ENCODE measurements at regions not wholly inside any gene's neighbourhood (a gene's known extent, or its start where the extent isn't known, plus 50 kb on each side); places are given as distances from the start of the nearest gene placed in this dataset.
"Not testable (repeated sequence)": the region's sequence is repeated elsewhere in the genome, so short reads cannot be mapped to it uniquely, and the experiment has no call there.

- not testable (repeated sequence) for DNase-seq
These were observed 357.3 kb upstream of the WSB1 start for GRCh38 chr17:26936645-26937044.

- not testable (repeated sequence) for DNase-seq
These were observed 356.1 kb upstream of the WSB1 start for GRCh38 chr17:26937750-26938322.

GRCh38 chr17:26939755-26940154 is 354.2 kb upstream of the WSB1 start:
- DNase-seq: not testable (repeated sequence)

GRCh38 chr17:26940587-26940986 is 353.3 kb upstream of the WSB1 start:
- not testable (repeated sequence) for DNase-seq

DNA sequence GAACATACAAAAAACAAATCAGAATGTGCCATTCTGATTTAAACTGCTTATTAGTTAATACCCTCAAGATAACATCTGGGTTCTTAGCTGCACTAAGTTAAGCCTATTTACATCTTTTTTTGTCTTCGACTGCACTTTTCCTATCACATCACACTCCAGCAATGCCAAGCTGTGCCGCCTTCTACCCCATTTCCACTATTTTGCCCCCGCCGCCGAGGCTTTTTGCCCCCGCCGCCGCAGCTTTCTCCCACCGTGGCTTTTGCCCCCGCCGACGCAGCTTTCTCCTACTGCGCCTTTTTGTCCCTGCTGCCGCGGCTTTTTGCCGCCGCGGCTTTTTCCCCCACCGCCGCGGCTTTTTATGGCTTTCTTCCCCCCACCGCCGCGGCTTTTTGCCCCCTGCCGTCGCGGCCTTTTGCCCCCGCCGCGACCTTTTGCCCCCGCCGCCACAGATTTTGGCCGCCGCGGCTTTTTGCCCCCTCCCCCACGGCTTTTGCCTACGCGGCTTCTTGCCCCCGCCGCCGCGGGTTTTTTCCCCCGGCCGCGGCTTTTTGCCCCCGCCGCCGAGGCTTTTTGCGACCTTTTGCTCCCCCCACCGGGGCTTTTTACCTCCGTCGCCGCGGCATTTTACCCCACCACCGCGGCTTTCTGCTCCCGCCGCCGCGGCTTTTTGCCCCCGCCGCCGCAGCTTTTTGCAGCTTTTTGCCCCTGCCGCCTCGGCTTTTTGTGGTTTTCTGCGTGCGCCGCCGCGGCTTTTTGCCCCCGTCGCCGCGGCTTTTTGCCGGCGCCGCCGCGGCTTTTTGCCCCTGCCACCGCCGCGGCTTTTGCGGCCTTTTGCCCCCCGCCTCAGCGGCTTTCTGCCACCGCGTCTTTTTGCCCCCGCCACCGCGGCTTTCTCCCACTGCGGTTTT is 331.4 kb upstream of the WSB1 start:
- DNase-seq: no peak

- no peak for DNase-seq
These were observed 330.8 kb upstream of the WSB1 start for GRCh38 chr17:26963163-26963503.

DNA sequence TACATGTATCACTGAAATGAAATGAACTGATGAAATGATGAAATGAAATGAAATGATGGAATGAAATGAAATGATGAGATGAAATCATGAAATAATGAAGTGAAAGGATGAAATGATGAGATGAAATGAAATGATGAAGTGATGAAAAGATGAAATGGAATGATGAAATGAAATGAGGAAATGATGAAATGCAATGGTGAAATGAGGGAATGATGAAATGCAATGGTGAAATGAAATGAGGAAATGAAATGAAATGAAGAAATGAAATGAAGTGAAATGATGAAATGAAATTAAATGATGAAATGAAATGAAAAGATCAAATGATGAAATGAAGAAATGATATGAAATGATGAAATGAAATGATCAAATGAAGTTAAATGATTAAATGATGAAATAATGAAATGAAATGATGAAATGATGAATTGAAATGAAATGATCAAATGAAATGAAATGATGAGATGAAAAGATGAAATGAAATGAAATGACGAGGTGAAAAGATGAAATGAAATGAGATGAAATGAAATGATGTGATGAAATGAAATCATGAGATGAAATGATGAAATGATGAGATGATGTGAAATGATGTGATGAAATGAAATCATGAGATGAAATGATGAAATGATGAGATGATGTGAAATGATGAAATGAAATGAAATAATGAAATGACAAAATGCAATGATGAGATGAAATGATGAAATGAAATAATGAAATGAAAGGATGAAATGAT is 327.9 kb upstream of the WSB1 start:
- DNase-seq: not testable (repeated sequence)

GRCh38 chr17:26966625-26967179 is 327.2 kb upstream of the WSB1 start:
- not testable (repeated sequence) for DNase-seq

- not testable (repeated sequence) for DNase-seq
These were observed 312.0 kb upstream of the WSB1 start for GRCh38 chr17:26981845-26982425.

DNA sequence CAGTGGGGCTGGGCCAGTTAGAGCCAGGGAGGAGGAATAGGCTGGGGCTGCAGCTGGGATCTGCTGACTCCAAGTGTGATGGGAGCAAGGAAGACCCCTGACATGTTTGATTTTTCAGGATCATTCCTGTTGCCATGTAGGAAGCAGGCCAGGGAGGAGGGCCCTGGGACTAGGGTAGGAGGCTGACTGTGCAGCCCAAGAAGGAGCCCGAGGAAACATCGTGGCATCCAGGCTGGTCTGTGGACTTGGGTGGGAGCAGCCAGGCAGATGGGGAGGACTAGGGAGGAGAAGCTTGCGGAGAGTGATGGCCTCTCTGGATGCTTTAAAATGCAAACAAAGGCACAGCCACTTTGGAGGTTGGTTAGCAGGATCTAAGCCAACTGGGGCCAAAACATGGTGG is 311.4 kb upstream of the WSB1 start:
- not testable (repeated sequence) for DNase-seq

- not testable (repeated sequence) for DNase-seq
These were observed 306.1 kb upstream of the WSB1 start for GRCh38 chr17:26987851-26988250.

GRCh38 chr17:26994648-26995047 is 299.3 kb upstream of the WSB1 start:
- not testable (repeated sequence) for DNase-seq

DNA sequence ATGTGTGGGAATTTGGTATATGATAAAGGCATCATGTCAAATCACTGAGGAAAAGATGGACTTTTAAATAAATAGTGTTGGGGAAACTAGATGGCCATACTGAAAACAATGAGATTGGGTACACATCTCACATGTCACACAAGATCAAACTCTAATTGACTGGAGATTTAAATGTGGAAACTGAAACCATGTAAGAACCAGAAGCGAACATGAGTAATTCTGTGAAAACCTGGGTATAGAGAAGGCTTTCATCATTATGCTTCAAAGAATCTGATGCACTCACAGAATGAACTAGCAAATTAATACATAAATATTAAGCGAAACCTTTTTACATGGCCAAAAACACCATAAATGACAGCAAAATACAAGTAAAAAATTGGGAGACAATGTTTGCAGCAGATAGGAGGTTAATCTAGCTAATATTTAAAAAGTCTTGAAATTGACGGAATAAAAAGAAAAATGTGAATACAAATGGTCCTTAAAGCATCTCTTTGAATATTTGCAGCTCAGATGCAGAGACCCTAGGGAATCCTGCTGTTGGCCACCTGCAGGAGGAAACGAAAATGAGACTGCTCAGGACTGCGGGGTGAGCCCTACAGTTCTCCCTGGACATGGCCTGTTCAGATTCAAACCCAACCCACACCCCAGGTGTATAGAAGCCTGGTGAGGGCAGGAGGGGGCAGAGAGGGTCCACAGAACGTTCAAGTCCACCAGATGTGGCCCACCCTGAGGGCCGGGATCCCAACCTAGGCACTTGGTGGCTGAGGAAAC is 297.6 kb upstream of the WSB1 start:
- not testable (repeated sequence) for DNase-seq

DNA sequence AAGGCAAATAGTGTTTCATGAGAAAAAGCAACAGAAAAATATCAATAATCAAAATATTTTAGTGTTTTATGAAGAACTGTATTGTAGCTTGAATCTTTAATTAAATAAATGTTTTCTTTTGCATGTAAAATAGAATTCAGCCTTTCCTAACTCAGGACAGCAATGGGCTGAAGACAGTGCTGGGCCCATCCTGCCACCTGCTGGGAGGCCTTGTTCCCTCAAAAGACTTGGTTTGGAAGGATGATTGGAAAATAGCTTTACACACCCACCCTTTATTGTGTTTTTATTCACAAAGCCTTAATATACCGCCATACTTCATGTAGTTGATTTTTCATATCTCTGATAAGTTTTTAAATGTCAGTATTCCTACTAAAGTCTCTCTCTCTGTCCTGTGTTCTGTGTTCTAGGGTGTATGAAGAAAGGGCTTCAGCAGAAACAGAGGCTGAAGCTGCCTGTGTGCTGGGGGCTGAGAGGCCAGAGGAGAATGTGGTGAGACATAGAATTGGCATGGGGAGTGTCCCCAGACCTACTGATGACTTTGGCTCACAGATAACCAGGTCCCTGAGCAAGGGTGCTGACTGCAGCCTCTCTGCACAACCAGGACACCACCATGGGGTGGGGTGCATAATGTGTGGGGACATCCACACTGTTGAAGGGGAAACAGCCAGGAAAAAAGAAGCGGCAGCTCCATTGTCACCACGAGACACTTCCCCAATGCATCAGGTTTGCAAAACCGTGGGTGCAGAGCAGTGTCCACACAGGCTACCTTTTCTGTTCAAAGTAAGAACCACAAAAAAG is 286.0 kb upstream of the WSB1 start:
- DNase-seq: not testable (repeated sequence)

DNA sequence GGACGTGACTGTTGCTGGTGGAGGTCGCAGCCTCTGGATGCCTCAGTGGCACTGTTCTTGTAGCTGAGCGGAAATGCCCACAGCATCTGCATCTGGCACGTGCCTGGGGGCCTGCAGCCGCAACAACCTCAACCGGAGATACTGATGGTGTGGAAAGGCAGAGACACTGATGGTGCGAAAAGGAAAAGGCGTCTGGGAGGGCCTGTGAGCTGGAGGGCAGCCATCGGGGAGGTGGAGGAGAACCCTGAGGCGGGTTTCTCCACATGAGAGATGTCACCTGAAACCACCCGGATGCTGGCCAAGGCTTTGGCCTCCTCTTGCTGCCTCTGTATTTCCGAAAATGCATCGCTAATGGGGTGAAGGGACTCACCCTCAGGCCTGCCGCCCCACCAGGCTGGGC is 284.8 kb upstream of the WSB1 start:
- DNase-seq: no peak

DNA sequence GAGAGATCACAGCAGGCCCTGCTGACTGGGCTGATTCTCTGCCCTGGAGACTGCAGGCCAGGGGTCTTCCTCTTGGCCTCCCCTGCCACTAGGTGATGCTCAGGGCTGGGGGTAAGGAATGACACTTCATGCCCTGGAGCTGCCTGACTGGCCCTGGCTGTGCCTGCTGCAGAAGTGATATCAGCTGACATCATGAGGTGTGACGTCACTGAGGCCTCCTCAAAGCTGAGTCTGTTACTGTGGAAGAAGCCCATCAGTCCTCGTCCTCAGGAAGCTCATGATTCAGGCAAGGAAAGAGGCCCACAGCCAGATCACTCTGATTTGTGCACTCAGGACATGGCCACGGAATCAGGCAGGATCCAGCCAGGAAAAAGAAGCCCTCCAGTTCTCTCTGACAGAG is 283.8 kb upstream of the WSB1 start:
- DNase-seq: not testable (repeated sequence)

DNA sequence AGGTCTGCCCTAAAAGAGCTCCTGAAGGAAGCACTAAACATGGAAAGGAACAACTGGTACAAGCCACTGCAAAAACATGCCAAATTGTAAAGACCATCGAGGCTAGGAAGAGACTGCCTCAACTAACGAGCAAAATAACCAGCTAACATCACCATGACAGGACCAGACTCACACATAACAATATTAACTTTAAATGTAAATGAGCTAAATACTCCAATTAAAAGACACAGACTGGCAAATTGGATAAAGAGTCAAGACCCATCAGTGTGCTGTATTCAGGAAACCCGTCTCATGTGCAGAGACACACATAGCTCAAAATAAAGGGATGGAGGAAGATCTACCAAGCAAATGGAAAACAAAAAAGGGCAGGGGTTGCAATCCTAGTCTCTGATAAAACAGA is 263.4 kb upstream of the WSB1 start:
- not testable (repeated sequence) for DNase-seq

DNA sequence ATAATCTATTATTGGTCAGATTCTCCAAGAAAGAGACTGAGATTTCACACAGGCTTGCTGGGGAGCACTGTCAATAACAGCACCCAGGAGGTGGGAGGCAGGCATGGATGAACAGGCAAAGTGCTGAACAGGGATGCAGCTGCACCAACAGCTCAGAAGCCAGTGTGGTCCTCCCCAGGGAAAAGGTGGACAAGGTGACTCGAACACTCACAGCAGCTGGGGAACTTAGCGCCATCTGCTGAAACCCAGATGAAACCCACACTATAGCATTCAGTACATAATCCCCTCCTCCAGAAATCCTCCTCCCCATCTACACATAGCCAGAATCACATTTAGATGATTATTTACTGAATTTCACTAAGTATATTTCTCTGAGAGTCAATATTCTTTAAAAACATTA is 255.2 kb upstream of the WSB1 start:
- no peak for DNase-seq

GRCh38 chr17:27045039-27045438 is 248.9 kb upstream of the WSB1 start:
- not testable (repeated sequence) for DNase-seq

DNA sequence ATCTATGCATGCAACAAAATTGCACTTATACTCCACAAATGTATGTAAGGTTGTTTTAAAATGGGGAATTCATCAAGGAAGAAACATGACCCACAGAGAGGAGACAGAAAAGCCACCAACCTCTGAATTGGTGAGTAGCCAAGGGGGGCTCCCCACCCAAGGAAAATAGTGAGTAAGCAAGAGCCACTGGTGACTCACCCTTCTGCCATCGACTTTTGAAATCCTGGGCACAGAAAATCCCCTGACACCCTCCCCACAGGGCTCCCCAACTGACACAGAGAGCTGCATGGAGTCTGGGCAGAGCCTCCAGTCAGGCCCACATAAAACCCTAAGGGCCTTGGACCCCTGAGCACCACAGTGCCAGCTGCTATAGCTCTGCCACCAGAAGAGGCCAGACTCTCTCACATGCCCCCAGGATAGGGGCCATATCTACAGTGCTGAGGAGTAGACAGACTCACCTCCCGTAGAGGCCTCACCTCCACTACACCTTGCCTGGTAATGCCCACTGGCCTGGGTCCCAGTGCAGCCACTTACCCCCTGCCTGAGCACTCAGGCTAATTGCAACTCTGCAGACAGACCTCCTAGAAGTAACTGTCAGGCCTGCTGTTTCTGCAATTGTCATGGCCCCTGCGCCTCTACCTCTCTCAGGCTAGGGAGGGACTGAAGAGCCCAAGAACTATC is 244.7 kb upstream of the WSB1 start:
- no peak for DNase-seq

GRCh38 chr17:27065588-27065987 is 228.3 kb upstream of the WSB1 start:
- DNase-seq: no peak

Measured in bone marrow (tissue), 2 donors.